ENCODE measurements at regions not wholly inside any gene's neighbourhood (a gene's known extent, or its start where the extent isn't known, plus 50 kb on each side); places are given as distances from the start of the nearest gene placed in this dataset.

GRCh38 chr10:31602541-31603234 lies 283.7 kb downstream of the ZEB1 start:
- intact Hi-C loops (cut with DNase I) = loop anchor here (10.0 kb wide), 1 partner anchor 152 kb away; no protein-coding TSS in a partner anchor
- Histone ChIP-seq H3K4me1 (no peaks in the 10 kb centered on the region), H3K36me3 (no peaks in the 10 kb centered on the region)

DNA sequence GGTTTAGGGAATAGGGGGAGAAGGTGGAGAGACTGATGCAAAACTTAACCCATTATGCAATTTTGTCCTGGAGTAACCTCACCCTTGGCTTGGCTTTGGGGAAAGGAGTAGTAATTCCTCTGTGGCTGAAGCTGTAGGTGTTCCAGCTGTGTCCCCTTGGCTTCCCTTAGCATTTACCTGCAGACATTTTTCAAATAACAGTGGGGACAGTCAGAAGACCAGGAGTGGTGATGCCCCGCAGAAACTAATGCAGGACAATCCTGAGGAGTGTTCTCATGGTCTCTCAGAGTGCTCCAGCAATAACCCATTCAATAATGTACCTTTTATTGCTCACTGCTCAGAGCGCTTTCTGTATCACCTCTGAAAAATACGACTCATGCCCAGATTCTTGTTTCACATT lies 282.1 kb downstream of the ZEB1 start:
- Histone ChIP-seq H3K27me3 (no peaks in the 10 kb centered on the region), H3K36me3 (no peaks in the 10 kb centered on the region), H3K4me3 (no peak overlapping the region), H3K9me3 (no peaks in the 10 kb centered on the region), H3K4me1 (no peaks in the 10 kb centered on the region), H3K27ac (no peak overlapping the region), H3K9ac (ENCODE audit: low read depth in 2 of 2, low read length in 2 of 2) (no peak overlapping the region)
- no peak for DNase-seq
- intact Hi-C loops (cut with DNase I) = loop anchor here (10.0 kb wide), 1 partner anchor 154 kb away; no protein-coding TSS in a partner anchor
- TF ChIP-seq CTCF (IDR thresholded peaks at IDR 0.05) = no peak

More at GRCh38 chr10:31602541-31603234, 283.7 kb downstream of the ZEB1 start:
- DNase-seq = peak; percentile 64
- H3K27ac ChIP-seq = peak overlapping the region; percentile 62
- H3K9ac ChIP-seq (ENCODE audit: low read depth in 2 of 2, low read length in 2 of 2) = peak overlapping the region; percentile 38 to 66
- H3K9me3 ChIP-seq = no peaks in the 10 kb centered on the region
- no peak for TF ChIP-seq CTCF (IDR thresholded peaks at IDR 0.05)
- H3K27me3 ChIP-seq = no peaks in the 10 kb centered on the region
- H3K4me3 ChIP-seq = peak overlapping the region; percentile 56

DNA sequence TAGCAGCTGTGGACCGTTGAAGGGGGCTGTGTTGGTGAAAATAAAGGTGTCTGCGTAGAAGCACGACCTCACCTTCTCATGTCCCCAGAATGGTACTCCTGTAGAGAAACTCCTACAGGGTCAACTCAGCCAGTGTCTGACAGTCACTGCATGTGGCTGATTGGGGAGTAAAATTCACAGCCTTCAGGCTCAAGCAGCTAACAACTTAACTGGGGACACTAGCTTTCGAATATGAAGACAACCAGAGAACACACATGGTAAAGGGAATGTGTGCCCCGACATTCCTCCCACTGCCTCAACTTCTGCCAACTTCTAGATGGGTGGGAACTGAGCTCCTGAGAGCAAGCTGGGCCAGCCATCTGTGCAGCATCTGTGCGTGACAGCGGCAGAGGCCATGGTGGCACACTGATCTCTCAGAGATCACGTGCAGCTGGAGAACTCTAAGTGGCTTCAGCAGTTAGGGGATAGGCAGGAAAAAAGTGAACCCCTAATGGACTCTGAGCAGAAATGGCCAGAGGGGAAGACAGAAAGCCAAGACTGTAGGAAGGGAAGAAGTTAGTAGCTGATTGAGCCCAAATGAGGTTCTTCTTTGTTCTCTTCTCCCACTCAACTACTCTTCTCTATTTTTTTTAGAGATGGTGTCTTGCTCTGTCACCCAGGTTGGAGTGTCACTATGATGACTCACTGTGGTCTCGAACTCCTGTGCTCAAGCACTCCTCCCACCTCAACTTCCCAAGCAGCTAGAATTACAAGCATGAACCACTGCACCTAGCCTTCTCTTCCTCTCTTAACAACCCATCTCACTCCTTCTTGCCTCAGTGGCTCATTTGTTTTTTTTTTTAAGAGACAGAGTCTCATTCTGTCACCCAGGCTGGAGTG lies 280.8 kb downstream of the ZEB1 start:
- H3K27ac ChIP-seq = no peak overlapping the region
- no peak for TF ChIP-seq CTCF (IDR thresholded peaks at IDR 0.05)
- H3K4me3 ChIP-seq = no peak overlapping the region
- no peak overlapping the region for H3K9ac ChIP-seq (ENCODE audit: low read depth in 2 of 2, low read length in 2 of 2)
- no peaks in the 10 kb centered on the region for H3K9me3 ChIP-seq
- intact Hi-C loops (cut with DNase I) = loop anchor here (10.0 kb wide), 1 partner anchor 155 kb away; no protein-coding TSS in a partner anchor
- H3K36me3 ChIP-seq = no peaks in the 10 kb centered on the region
- no peaks in the 10 kb centered on the region for H3K27me3 ChIP-seq
- no peaks in the 10 kb centered on the region for H3K4me1 ChIP-seq
- no peak for DNase-seq

- intact Hi-C loops (cut with DNase I) = no loop called here
- H3K27ac ChIP-seq = no peak overlapping the region
- no peaks in the 10 kb centered on the region for H3K36me3 ChIP-seq
- no peak overlapping the region for H3K9ac ChIP-seq (ENCODE audit: low read depth in 2 of 2, low read length in 2 of 2)
- no peak for DNase-seq
- H3K4me1 ChIP-seq = no peaks in the 10 kb centered on the region
- no peak overlapping the region for H3K4me3 ChIP-seq
- no peak for TF ChIP-seq CTCF (IDR thresholded peaks at IDR 0.05)
- no peaks in the 10 kb centered on the region for H3K9me3 ChIP-seq
- no peaks in the 10 kb centered on the region for H3K27me3 ChIP-seq
These were observed 277.7 kb downstream of the ZEB1 start for GRCh38 chr10:31596765-31597164.

GRCh38 chr10:31595992-31596391 lies 277.0 kb downstream of the ZEB1 start:
- TF ChIP-seq CTCF (IDR thresholded peaks at IDR 0.05) = no peak
- intact Hi-C loops (cut with DNase I) = no loop called here
- H3K36me3 ChIP-seq = no peaks in the 10 kb centered on the region

More at GRCh38 chr10:31595992-31596391, 277.0 kb downstream of the ZEB1 start:
- no peaks in the 10 kb centered on the region for H3K27me3 ChIP-seq
- no peaks in the 10 kb centered on the region for H3K4me1 ChIP-seq
- no peak overlapping the region for H3K4me3 ChIP-seq
- H3K27ac ChIP-seq = no peak overlapping the region
- no peaks in the 10 kb centered on the region for H3K9me3 ChIP-seq
- no peak for DNase-seq
- no peak overlapping the region for H3K9ac ChIP-seq (ENCODE audit: low read depth in 2 of 2, low read length in 2 of 2)

Measured in colonic mucosa (tissue), 4 donors.